ENCODE measurements at regions not wholly inside any gene's neighbourhood (a gene's known extent, or its start where the extent isn't known, plus 50 kb on each side); places are given as distances from the start of the nearest gene placed in this dataset.
"Not testable (repeated sequence)": the region's sequence is repeated elsewhere in the genome, so short reads cannot be mapped to it uniquely, and the experiment has no call there.

GRCh38 chr10:35875016-35875676 lies 233.1 kb upstream of the FZD8 start:
- peaks cover 18 to 61% (median 49%) of the 10 kb centered on the region in 10 experiments for H3K4me1 ChIP-seq
- peak overlapping the region; percentile 7 to 81 (median 60); a peak in 19 of 22 replicates for H3K4me2 ChIP-seq
- no peak overlapping the region for H3K4me3 ChIP-seq
- peak overlapping the region in 1 of 11 experiments; percentile 6; a peak in 1 of 22 replicates for H3K9ac ChIP-seq
- H3K27ac ChIP-seq: peak overlapping the region in 4 of 11 experiments; percentile 8 to 37 (median 28); a peak in 6 of 22 replicates
- no peak; a peak in 1 of 22 replicates for TF ChIP-seq Cebpa-rat (IDR thresholded peaks at IDR 0.05)
- no peaks in the 10 kb centered on the region for H4K20me1 ChIP-seq
- no peaks in the 10 kb centered on the region for H3K27me3 ChIP-seq
- no peaks in the 10 kb centered on the region for H3K36me3 ChIP-seq
- H3K9me3 ChIP-seq (replicated peaks in 1 of 11): peaks cover 0 to 7% (median 0%) of the 10 kb centered on the region in 11 experiments; a peak in 4 of 22 replicates

- Histone ChIP-seq H3K9ac (no peak overlapping the region), H3K4me1 (peaks cover 24 to 68% (median 55%) of the 10 kb centered on the region in 10 experiments), H3K27me3 (no peaks in the 10 kb centered on the region), H3K4me3 (no peak overlapping the region), H3K9me3 (replicated peaks in 1 of 11) (peaks cover 0 to 7% (median 0%) of the 10 kb centered on the region in 11 experiments; a peak in 4 of 22 replicates), H4K20me1 (no peaks in the 10 kb centered on the region), H3K36me3 (no peaks in the 10 kb centered on the region), H3K27ac (peak overlapping the region in 4 of 11 experiments; percentile 8 to 37 (median 28); a peak in 1 of 22 replicates), H3K4me2 (peak overlapping the region in 9 of 11 experiments; percentile 42 to 81 (median 67); a peak in 15 of 22 replicates)
- no peak for TF ChIP-seq Cebpa-rat (IDR thresholded peaks at IDR 0.05)
Observed at GRCh38 chr10:35874311-35875015, 232.4 kb upstream of the FZD8 start.

- Histone ChIP-seq H3K36me3 (no peaks in the 10 kb centered on the region), H3K9ac (no peak overlapping the region), H3K4me2 (peak overlapping the region in 10 of 11 experiments; percentile 26 to 90 (median 82); a peak in 18 of 22 replicates), H4K20me1 (no peaks in the 10 kb centered on the region), H3K27me3 (no peaks in the 10 kb centered on the region), H3K4me1 (peaks cover 28 to 78% (median 58%) of the 10 kb centered on the region in 10 experiments), H3K4me3 (no peak overlapping the region), H3K27ac (peak overlapping the region in 3 of 11 experiments; percentile 19 to 72 (median 69); a peak in 5 of 22 replicates), H3K9me3 (replicated peaks in 1 of 11) (peaks cover 0 to 7% (median 0%) of the 10 kb centered on the region in 11 experiments; a peak in 4 of 22 replicates)
- TF ChIP-seq Cebpa-rat (IDR thresholded peaks at IDR 0.05): no peak
Observed at GRCh38 chr10:35872671-35873070, 230.6 kb upstream of the FZD8 start.

GRCh38 chr10:35870665-35871310 lies 228.7 kb upstream of the FZD8 start:
- peak overlapping the region in 7 of 11 experiments; percentile 34 to 72 (median 51); a peak in 14 of 22 replicates for H3K27ac ChIP-seq
- H3K27me3 ChIP-seq: no peaks in the 10 kb centered on the region
- peaks cover 28 to 68% (median 51%) of the 10 kb centered on the region in 10 experiments for H3K4me1 ChIP-seq
- H3K9ac ChIP-seq: peak overlapping the region in 8 of 11 experiments; percentile 5 to 61 (median 24); a peak in 9 of 22 replicates
- H3K4me3 ChIP-seq: peak overlapping the region in 5 of 10 experiments; percentile 6 to 39 (median 17); a peak in 5 of 20 replicates
- H3K4me2 ChIP-seq: peak overlapping the region; percentile 39 to 90 (median 80)
- H3K36me3 ChIP-seq: no peaks in the 10 kb centered on the region
- H3K9me3 ChIP-seq (replicated peaks in 1 of 11): peaks cover 0 to 7% (median 0%) of the 10 kb centered on the region in 11 experiments; a peak in 4 of 22 replicates
- H4K20me1 ChIP-seq: no peaks in the 10 kb centered on the region
- TF ChIP-seq Cebpa-rat (IDR thresholded peaks at IDR 0.05): no peak

GRCh38 chr10:35858676-35859283 lies 216.7 kb upstream of the FZD8 start:
- H3K4me2 ChIP-seq; H3K27me3 ChIP-seq; H3K4me3 ChIP-seq; H3K36me3 ChIP-seq; H3K27ac ChIP-seq; H3K9me3 ChIP-seq (replicated peaks in 1 of 11); H3K4me1 ChIP-seq; H4K20me1 ChIP-seq; H3K9ac ChIP-seq: not testable (repeated sequence)

- Histone ChIP-seq H3K27me3 (no peaks in the 10 kb centered on the region), H3K4me3 (no peak overlapping the region), H4K20me1 (no peaks in the 10 kb centered on the region), H3K27ac (no peak overlapping the region), H3K9ac (no peak overlapping the region), H3K4me2 (no peak overlapping the region), H3K4me1 (no peaks in the 10 kb centered on the region), H3K9me3 (replicated peaks in 1 of 11) (peaks cover 0 to 6% (median 0%) of the 10 kb centered on the region in 11 experiments; a peak in 2 of 22 replicates), H3K36me3 (no peaks in the 10 kb centered on the region)
- TF ChIP-seq Cebpa-rat (IDR thresholded peaks at IDR 0.05): no peak
Observed at GRCh38 chr10:35857860-35858259, 215.8 kb upstream of the FZD8 start.

GRCh38 chr10:35855155-35855947 lies 213.3 kb upstream of the FZD8 start:
- Histone ChIP-seq H3K9ac (no peak overlapping the region), H3K27ac (no peak overlapping the region), H3K4me2 (no peak overlapping the region), H3K4me1 (no peaks in the 10 kb centered on the region), H4K20me1 (no peaks in the 10 kb centered on the region), H3K9me3 (replicated peaks in 1 of 11) (peaks cover 0 to 6% (median 0%) of the 10 kb centered on the region in 11 experiments; a peak in 2 of 22 replicates), H3K27me3 (no peaks in the 10 kb centered on the region), H3K36me3 (no peaks in the 10 kb centered on the region), H3K4me3 (no peak overlapping the region)
- no peak for TF ChIP-seq Cebpa-rat (IDR thresholded peaks at IDR 0.05)

- Histone ChIP-seq H3K36me3 (no peaks in the 10 kb centered on the region), H3K9ac (no peak overlapping the region), H3K4me1 (no peaks in the 10 kb centered on the region), H3K9me3 (replicated peaks in 1 of 11) (peaks cover 0 to 6% (median 0%) of the 10 kb centered on the region in 11 experiments; a peak in 2 of 22 replicates), H4K20me1 (no peaks in the 10 kb centered on the region), H3K4me3 (no peak overlapping the region), H3K27me3 (no peaks in the 10 kb centered on the region), H3K27ac (no peak overlapping the region), H3K4me2 (no peak overlapping the region)
- no peak for TF ChIP-seq Cebpa-rat (IDR thresholded peaks at IDR 0.05)
Observed at GRCh38 chr10:35854661-35855060, 212.6 kb upstream of the FZD8 start.

Measured in BLaER1 treated with 17β-estradiol and CSF1 and Interleukin-3, amounts not matched to agents 10 nM and 100 nM (cell line).